CD4-positive, alpha-beta T cell (primary cell): ENCODE measurements at regions not wholly inside any gene's neighbourhood (a gene's known extent, or its start where the extent isn't known, plus 50 kb on each side); places are given as distances from the start of the nearest gene placed in this dataset.

Experiments used
- ATAC-seq: fragments of 200-7000 bp; cut with Tn5 transposase; one replicate; pipeline ENCODE4 v1.10.0; 2022; ENCODE audit warnings: mild to moderate bottlenecking; ENCODE audit not compliant: poor library complexity
- CTCF ChIA-PET: fragments of 350-600 bp; sonication (Branson Sonifier 250); formaldehyde crosslinking; loops from one replicate; lab custom pipeline; 2021; ENCODE audit warnings: antibody characterized with exemption, inconsistent platforms; lab: Charles Lee
- POLR2A ChIA-PET: fragments of 350-600 bp; sonication (Branson Sonifier 250); formaldehyde crosslinking; loops from one replicate; lab custom pipeline; 2021; ENCODE audit warnings: antibody characterized with exemption, inconsistent platforms; lab: Charles Lee
- DNase-seq, 14 experiments: peaks; one replicate each; pipeline ENCODE4 v3.0.0-alpha.2; 2013 to 2020; ENCODE audit warnings: mixed read lengths in 2 of 14
- H3K27ac ChIP-seq, 2 donors: one replicate each; pipeline versions ENCODE4 v1.5.1 to v1.7.0; 2013; ENCODE audit warnings: low read length in 2 of 2, low read depth in 1 of 2, mild to moderate bottlenecking in 1 of 2
- H3K27me3 ChIP-seq, 2 experiments: 1 replicate in 1 of 2; 2 replicates in 1 of 2; pipeline versions ENCODE4 v1.6.1 to v1.7.0; 2013; ENCODE audit warnings: low read length in 2 of 2, control low read depth in 1 of 2, mild to moderate bottlenecking in 1 of 2, moderate library complexity in 1 of 2; ENCODE audit not compliant: insufficient read depth in 2 of 2, control insufficient read depth in 1 of 2
- H3K36me3 ChIP-seq: one replicate; pipeline ENCODE4 v1.6.1; 2013; ENCODE audit warnings: low read length, control low read depth; ENCODE audit not compliant: insufficient read depth
- H3K4me1 ChIP-seq: one replicate; pipeline ENCODE4 v1.6.1; 2013; ENCODE audit warnings: low read length, control low read depth; ENCODE audit not compliant: insufficient read depth
- H3K4me3 ChIP-seq: one replicate; pipeline ENCODE4 v1.5.1; 2013; ENCODE audit warnings: mild to moderate bottlenecking, low read length, moderate library complexity
- H3K9me3 ChIP-seq, 2 experiments: 1 replicate in 1 of 2; 2 replicates in 1 of 2; pipeline versions ENCODE4 v1.6.1 to v1.7.0; 2013; ENCODE audit warnings: low read length in 2 of 2, mild to moderate bottlenecking in 2 of 2, control low read depth in 1 of 2, moderate library complexity in 1 of 2; ENCODE audit not compliant: control insufficient read depth in 1 of 2, insufficient read depth in 1 of 2
- H3K27ac Mint-ChIP-seq: one replicate; pipeline ENCODE4 v1.8.0; 2020; ENCODE audit warnings: mixed read lengths
- H3K27me3 Mint-ChIP-seq: one replicate; pipeline ENCODE4 v1.8.0; 2021; ENCODE audit warnings: mixed read lengths
- H3K36me3 Mint-ChIP-seq: one replicate; pipeline ENCODE4 v1.8.0; 2021; ENCODE audit warnings: low read depth, mixed read lengths
- H3K4me1 Mint-ChIP-seq: one replicate; pipeline ENCODE4 v1.8.0; 2021; ENCODE audit warnings: low read depth, mixed read lengths
- H3K4me3 Mint-ChIP-seq: one replicate; pipeline ENCODE4 v1.8.0; 2020; ENCODE audit warnings: mild to moderate bottlenecking, mixed read lengths
- H3K9me3 Mint-ChIP-seq: one replicate; pipeline ENCODE4 v1.8.0; 2020; ENCODE audit warnings: mixed read lengths
- CTCF ChIP-seq: fragments of 200-600 bp; IDR thresholded peaks from one replicate; pipeline ENCODE4 v1.8.0; 2022; ENCODE audit warnings: antibody characterized with exemption, mild to moderate bottlenecking
- intact Hi-C, 2 experiments: fragments of 100-400 bp; cut with DNase I in 1 of 2; cut with micrococcal nuclease in 1 of 2; formaldehyde crosslinking; loops; one replicate each; pipeline versions ENCODE4 v1.15.1 to v1.9.0; 2023 to 2025; cut with DNase I, micrococcal nuclease

GRCh38 chr21:41584603-41585176 is 76.7 kb upstream of the TMPRSS2 start:
- H3K4me1 ChIP-seq: no peaks in the 10 kb centered on the region
- no peak for TF ChIP-seq CTCF
- H3K4me3 ChIP-seq: no peak overlapping the region
- H3K27ac Mint-ChIP-seq: no peak overlapping the region
- H3K9me3 Mint-ChIP-seq: peaks cover 11% of the 10 kb centered on the region
- ATAC-seq (no peak), DNase-seq (no peak)
- ChIA-PET POLR2A (no interaction called here), CTCF (no interaction called here)
- intact Hi-C loops: no loop called here
- no peak overlapping the region for H3K27ac ChIP-seq
- H3K36me3 ChIP-seq: no peaks in the 10 kb centered on the region
- H3K27me3 Mint-ChIP-seq: peaks cover 3% of the 10 kb centered on the region
- H3K27me3 ChIP-seq: peaks cover 0 to 3% of the 10 kb centered on the region in 2 experiments
- no peak overlapping the region for H3K4me3 Mint-ChIP-seq
- H3K9me3 ChIP-seq: peaks cover 0 to 4% of the 10 kb centered on the region in 2 experiments
- no peaks in the 10 kb centered on the region for H3K4me1 Mint-ChIP-seq
- H3K36me3 Mint-ChIP-seq: no peaks in the 10 kb centered on the region

GRCh38 chr21:41583274-41583790 is 75.4 kb upstream of the TMPRSS2 start:
- Histone ChIP-seq H3K9me3 (peaks cover 4 to 5% of the 10 kb centered on the region in 2 experiments), H3K36me3 (no peaks in the 10 kb centered on the region), H3K4me1 (no peaks in the 10 kb centered on the region), H3K4me3 (no peak overlapping the region), H3K27ac (no peak overlapping the region), H3K27me3 (peaks cover 0 to 3% of the 10 kb centered on the region in 2 experiments)
- peaks cover 11% of the 10 kb centered on the region for H3K9me3 Mint-ChIP-seq
- H3K4me1 Mint-ChIP-seq: no peaks in the 10 kb centered on the region
- no peaks in the 10 kb centered on the region for H3K36me3 Mint-ChIP-seq
- no peak for TF ChIP-seq CTCF
- no peak overlapping the region for H3K27ac Mint-ChIP-seq
- no peak overlapping the region for H3K4me3 Mint-ChIP-seq
- peaks cover 3% of the 10 kb centered on the region for H3K27me3 Mint-ChIP-seq
- POLR2A ChIA-PET: no interaction called here
- CTCF ChIA-PET: no interaction called here
- ATAC-seq (no peak), DNase-seq (no peak)
- intact Hi-C loops: no loop called here

GRCh38 chr21:41582866-41583265 is 74.9 kb upstream of the TMPRSS2 start:
- Mint-ChIP-seq H3K4me3 (no peak overlapping the region), H3K36me3 (no peaks in the 10 kb centered on the region), H3K27me3 (peaks cover 3% of the 10 kb centered on the region), H3K27ac (no peak overlapping the region), H3K4me1 (no peaks in the 10 kb centered on the region), H3K9me3 (peaks cover 11% of the 10 kb centered on the region)
- Histone ChIP-seq H3K27me3 (peaks cover 0 to 3% of the 10 kb centered on the region in 2 experiments), H3K9me3 (peaks cover 4 to 9% of the 10 kb centered on the region in 2 experiments), H3K4me1 (no peaks in the 10 kb centered on the region), H3K36me3 (no peaks in the 10 kb centered on the region), H3K27ac (no peak overlapping the region), H3K4me3 (no peak overlapping the region)
- POLR2A ChIA-PET: no interaction called here
- no peak for DNase-seq
- intact Hi-C loops: no loop called here
- no peak for TF ChIP-seq CTCF
- ATAC-seq: no peak
- CTCF ChIA-PET: no interaction called here
